GM21786 (cell line): ENCODE measurements at regions not wholly inside any gene's neighbourhood (a gene's known extent, or its start where the extent isn't known, plus 50 kb on each side); places are given as distances from the start of the nearest gene placed in this dataset.
"Not testable (repeated sequence)": the region's sequence is repeated elsewhere in the genome, so short reads cannot be mapped to it uniquely, and the experiment has no call there.

Source experiments
- ATAC-seq: cut with Tn5 transposase; IDR thresholded peaks from one replicate; pipeline ENCODE4 v1.9.1; 2021; ENCODE audit not compliant: unreplicated experiment

DNA sequence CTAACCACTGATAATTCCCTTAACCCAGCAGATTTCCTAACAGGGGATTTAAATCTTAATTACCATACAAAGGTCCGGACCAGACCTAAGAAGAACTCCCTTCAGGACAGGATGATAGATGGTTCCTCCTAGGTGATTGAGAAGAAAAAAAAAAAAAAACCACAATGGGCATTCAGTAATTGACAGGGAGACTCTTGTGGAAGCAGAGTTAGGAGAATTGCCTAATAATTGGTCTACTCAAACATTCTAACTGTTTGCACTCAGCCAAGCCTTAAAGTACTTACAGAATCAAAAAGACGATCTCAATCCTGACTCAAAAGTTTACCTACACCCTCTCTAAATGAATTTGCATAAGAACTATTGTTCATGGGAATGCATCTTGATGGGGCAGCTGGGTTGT lies 844.7 kb upstream of the ACVR2A start:
- not testable (repeated sequence) for ATAC-seq

DNA sequence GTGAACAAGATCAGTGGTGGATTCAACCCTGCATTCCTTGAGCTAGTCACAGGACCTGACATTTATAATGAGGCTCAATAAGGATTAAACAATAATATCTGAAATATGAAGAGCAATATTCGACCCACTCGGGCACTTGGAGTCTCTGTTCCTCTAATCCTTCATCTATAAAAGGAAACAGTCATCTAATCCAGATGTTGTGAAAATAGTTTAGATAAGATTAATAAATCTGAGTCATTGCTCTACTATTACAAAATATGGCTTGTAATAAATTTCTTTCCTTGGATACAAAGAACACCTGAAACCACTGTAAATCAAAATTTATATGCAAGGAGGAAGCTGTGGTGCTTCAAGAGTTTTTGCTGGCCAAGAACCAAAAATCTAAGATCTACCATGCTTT lies 846.9 kb upstream of the ACVR2A start:
- ATAC-seq, result no peak

DNA sequence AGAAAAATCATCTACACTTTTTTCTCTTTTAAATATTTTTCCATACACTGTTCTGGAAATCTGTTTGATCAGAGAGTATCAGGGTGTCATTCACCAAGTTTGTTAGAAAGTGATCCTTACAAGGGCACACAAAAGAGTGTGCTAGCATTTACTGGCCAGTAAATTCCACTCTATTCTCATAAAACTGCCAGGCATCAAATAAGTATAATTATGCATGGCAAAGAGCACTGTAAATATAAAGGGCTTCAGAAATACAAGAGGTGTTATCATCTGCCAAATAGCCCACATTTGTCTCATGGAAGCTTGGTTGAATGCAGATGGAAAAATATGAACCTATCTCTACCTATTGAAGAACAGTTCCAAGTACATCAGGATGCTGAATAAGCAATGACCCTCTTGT lies 847.3 kb upstream of the ACVR2A start:
- no peak for ATAC-seq

DNA sequence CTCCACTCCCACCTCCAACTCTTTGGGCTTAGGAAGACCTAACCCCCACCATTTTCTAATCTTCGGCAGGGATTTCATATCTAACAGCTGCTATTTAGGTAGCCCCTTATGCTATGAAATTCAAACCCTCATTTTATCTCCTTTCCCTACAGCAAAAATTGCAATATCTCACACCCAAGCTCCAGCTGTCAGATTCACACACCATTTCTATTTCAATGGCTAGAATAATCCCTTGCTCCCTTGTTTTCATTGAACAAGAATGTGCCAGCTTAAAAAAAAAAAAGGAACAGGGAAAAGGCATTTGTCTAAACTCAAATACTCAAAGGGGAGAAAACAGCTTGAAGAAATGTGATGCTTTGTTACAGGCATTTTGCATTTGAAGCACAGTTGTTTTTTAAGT lies 850.6 kb upstream of the ACVR2A start:
- no peak for ATAC-seq

DNA sequence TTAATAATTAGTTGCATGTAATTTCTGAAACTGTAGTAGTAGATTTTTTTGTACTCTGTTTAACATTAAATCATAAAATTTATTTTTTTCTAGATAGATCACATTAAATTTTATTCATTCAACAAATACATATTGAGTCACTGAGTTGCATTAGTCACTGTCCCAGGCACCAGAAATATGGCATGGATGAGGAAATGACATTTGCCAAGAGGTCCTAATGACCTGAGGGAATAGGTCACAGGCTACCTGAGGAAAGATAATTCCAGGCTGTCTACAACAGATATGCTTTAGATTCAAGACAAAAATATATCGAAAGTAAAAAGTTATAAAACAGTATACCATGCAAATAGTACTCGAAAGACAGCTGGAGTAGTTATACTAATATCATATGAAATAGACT lies 852.4 kb upstream of the ACVR2A start:
- ATAC-seq, result no peak

DNA sequence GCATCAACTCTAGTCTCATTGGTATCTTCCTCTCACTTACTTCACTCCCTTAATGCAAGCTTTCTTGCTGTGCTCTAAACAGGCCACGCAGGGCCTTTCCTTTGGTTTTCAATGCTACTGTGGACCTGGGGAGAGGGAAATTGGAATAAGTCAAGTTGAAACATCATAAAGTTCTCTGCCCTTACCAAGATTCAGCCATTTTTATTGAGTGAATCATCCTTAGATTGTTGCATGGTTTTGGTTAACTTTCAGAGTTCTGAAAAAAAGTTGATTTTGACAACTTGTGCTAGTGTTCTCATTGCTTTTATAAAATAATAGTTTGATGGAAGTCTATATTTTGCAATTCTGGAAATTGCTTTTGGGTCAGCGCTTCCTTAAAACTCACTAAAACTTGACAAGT lies 852.8 kb upstream of the ACVR2A start:
- no peak for ATAC-seq

DNA sequence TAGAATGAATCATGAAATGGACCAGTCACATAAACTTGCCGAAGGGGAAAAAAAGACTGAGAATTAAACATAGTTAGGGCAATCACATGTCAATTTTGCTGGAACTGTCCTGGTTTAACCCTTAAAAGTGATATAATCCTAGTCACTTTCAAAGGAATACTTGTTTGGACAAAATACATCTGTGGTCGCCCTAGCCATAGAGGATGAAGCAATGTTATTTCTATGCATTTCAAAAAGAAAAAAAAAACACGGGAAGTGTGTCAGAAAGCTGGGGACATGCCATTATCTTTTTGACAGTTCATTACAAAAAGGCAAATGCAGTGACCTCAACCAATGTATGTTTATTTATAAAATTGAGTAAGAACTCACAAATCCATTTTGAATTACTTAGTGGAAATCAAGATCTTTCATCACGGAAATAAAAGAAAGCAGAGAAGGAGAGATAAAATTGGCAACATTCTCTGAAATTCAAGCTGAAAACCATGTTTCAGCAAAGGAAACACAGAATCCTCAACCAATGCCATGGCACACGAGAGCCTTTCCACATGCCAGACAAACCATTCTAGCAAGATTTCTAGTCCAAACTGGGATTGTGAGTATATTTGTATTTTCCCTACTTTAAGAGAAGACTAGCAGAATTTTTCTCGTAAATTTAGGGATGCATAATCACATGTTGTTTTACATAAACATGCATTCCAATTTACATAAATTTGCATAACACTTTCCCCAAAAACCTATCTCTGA lies 854.3 kb upstream of the ACVR2A start:
- no peak for ATAC-seq

DNA sequence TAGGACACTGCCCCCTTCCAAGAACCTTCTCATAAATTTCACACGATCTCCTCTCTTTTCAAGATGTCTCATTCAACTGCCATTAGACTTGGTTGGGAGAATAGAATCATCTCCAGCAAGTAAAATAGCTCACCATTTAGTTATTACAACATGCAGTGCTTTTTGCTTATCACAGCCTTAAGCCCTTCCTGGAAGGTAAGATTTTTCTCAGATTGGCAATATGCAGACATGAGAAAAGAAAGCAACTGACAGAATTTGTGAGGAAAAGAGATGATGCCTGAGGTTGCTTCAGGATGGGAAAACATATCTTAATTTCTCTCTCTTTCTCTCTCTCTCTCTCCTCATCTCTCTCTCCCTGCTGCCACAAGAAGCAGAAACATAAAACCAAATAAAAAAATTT lies 855.1 kb upstream of the ACVR2A start:
- no peak for ATAC-seq

DNA sequence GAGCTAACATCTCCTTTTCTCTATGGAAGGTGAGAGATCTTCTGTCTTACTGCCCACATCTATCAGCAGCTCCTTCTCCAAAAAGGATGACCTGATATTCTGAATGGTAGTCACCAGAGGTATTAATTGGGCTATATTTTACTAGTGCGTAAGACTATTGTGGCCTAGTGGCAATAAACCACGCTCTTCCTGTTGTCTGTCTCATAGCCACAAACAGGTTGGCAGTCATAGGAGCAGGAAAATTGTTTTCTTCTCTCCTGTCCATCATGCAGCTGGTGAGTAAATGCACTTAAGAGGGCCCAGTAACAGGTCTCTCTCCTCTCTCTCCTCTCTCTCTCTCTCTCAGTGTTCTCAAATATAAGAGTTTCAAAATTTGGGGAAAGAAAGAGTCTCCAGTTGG lies 856.8 kb upstream of the ACVR2A start:
- ATAC-seq, result no peak

DNA sequence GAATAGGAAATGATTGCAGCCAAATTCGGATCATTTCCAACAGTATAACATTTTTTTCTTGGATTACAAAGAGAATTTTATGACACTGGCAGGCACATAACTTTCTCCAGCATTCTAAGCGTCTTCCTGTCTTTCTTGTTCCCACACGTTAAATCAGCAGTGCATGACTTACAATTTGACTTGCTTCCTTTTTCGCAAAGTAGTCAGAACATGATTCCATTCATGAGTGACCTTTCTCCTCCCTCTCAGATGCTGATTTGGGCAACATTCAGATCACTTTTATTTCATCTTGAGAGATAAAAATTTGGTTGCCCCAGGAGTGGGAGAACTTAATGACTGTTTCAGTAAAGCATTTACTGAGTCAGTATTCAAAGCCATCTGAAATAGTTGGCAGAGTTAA lies 858.7 kb upstream of the ACVR2A start:
- ATAC-seq, result peak; percentile 39

DNA sequence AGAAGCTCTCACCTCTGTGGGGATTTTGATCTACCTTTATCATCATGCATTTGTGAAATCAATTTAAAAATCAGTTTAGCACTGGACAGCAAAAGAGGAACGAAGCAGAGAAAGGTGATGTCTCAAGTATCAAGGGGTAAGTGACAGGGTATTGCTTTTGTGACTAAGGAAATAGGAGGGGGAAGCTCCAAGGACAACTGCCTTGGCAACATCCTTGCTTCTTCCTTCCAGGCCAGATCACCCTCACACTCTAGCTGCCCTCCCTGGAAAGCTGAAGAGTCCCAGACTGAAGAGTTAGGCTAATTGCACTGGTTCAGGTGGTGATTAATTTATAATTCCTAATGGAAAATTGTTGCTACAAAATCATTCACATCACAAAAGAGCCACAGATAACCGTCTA lies 859.1 kb upstream of the ACVR2A start:
- no peak for ATAC-seq

DNA sequence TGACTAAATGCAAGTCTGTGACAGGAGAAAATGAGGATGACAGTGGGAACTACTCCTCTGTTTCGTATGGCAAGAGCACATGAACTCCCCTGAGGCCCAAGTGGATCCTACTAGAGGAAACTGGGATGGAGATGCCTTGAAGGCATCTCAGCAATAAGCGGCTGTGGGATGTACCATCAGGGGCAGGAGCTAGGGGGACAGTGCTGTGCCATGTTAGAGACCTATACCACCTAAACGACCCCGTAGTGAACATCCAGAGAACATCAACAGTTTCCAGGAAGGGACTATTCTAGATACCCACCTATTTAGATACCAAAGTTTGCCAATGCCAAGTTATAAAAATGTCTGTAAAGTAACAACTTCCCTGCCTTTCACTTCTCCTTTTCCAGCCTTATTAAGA lies 860.8 kb upstream of the ACVR2A start:
- no peak for ATAC-seq

DNA sequence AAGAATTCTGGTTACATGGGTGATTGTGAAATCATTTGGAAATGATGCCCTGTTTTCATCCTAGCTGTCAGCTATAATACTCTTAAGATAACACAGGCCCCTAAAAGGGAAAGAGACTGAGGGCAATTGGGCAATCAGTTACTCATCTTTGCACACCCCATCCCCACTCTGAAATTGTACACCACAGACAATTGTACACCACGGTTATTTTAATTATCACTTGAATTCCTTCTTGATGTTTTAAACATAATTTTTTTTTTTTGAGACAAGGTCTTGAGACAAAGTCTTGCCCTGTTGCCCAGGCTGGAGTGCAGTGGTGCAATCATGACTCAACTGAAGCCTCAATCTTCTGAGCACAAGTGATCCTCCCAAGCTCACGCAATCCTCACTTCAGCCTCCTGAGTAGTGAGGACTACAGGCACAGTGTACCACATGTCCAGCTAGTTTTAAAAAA lies 862.4 kb upstream of the ACVR2A start:
- ATAC-seq, result no peak

DNA sequence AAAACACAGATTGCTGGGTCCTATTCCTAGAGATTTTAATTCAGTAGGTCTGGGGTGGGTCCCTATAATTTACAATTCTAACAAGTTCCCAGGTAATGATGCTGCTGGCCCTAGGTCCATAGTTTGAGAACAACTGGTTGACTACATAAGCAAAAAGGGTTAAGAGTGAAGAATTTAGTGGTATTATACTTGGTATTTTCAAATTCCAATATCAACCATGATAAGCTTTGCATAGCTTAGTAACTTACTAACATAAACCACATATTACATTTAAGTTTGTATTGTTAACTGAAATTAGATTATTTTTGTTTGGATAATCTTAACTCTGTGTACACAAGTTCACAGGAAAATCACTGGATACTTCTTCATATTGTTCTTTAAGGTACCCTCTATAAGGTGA lies 862.9 kb upstream of the ACVR2A start:
- ATAC-seq, result no peak

DNA sequence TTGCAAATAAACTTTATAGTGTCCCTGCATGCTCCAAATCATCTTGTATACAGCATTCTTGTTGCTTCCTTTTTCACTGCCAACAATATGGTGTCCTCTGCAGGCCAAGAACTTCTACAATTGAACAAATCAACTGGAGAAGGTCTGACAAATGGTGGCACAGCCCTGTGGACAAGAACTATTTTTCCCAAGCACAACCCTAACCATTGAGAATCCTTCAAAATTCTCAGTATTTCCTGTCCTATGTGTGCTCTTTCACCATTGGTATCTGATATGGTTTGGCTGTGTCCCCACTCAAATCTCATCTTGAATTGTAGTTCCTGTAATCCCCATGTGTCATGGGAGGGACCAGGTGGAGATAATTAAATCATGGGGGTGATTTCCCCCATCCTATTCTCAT lies 865.1 kb upstream of the ACVR2A start:
- no peak for ATAC-seq

DNA sequence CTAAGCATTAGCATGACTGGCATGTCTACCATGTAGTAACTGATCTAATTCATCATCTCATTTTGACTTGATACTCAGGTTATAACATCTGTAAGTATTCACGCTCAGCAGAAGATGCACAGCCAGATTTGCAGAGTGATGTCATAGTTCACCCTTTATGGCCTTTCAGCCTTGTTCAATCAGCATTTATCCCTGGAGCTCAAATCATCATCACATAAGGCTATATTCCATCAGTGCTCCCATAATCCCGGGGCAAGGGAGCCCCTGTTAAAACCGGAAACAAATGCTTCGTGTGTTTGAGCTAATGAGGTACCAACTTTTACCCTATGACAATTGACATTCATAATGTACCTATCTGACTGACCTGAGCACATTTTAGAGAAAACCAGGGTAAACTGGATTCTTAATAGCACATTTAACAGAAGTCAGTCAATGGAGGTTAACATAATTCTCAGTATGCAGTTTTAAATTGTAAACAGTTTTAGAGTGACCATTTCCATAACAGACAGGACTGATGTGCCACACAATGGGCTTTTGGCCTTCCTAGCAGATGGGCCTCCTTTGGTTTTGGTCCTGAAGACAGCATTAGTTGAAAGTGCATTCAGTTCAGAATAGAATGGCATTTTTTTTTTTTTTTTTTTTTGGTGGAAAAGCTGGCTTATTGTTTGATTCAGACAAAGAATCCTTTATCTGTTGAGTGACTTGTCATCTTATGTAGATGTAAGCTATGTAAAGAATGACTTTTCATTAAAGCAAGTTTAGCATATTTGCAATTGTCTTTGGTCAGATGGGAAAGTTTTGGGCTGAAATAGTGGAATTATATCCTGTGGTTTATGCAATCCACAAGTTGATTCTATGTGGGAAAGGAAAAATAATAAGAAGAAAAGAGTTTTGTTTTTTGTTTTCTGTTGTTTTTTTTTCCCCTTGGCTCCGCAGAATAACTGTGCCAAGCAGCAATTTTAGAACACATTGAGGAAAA lies 866.0 kb upstream of the ACVR2A start:
- no peak for ATAC-seq

DNA sequence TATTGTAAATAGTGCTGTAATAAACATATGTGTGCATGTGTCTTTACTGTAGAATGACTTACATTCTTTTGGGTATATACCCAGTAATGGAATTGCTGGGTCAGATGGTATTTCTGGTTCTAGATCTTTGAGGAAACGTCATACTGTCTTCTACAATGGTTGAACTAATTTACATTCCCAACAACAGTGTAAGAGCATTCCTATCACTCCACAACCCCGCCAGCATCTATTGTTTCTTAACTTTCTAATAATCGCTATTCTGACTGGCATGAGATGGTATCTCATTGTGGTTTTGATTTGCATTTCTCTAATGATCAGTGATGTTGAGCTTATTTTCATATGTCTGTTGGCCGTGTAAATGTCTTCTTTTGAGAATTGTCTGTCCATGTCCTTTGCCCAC lies 873.8 kb upstream of the ACVR2A start:
- ATAC-seq, result not testable (repeated sequence)

DNA sequence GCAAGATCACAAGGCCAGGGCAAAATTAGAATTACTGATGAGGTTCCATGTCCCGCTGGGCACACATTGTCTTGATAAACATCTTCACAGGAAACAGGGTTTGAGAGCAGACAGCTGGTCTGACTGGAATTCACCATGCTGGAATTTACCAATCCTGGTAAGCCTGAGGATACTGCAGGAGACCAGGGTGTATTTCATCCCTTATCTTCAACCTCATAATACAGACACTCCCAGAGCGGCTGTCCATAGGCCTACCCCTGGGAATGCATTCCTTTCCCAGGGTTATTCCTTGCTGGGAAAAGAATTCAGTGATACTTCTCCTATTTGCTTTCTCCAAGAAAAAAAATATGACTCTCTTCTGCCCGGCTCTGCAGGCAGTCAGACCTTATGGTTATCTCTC lies 875.1 kb upstream of the ACVR2A start:
- not testable (repeated sequence) for ATAC-seq

DNA sequence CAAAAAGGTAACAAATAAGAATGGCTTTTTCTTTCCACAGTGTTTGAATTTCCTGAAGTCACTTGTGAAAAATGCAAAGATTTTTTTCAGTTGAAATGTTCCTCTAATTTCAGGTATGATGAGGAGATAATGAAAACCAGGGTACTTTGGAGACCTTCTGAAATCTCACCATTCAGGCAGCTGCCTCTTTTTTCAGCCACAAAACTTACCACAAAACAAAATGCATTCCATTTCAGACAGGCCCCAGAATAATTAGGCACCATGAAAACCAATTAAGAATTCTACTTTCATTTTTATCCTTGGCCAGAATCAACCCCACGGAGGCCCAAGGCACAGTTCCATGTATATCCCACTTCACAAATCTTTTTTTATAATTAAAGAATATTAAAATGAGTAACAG lies 880.3 kb upstream of the ACVR2A start:
- no peak for ATAC-seq

DNA sequence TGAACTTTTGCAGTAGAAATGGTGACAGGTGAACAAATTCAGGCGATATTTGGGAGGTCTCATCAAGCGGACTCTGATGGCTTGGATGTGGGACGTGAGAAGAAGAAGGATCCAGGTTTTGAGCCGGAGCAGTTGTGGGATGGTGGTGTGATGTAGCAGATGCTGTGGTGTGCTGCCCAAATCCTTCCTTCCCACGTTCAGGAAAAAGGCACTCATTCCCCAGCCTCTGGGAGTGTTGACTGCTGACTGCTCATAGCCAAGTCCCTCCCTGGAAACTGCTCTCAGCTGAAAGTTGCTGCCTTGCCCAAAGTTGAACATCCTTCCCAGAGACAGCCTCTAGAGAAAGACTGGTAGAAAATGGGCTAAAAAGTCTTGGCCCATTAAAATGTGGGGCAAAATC lies 890.3 kb upstream of the ACVR2A start:
- no peak for ATAC-seq

DNA sequence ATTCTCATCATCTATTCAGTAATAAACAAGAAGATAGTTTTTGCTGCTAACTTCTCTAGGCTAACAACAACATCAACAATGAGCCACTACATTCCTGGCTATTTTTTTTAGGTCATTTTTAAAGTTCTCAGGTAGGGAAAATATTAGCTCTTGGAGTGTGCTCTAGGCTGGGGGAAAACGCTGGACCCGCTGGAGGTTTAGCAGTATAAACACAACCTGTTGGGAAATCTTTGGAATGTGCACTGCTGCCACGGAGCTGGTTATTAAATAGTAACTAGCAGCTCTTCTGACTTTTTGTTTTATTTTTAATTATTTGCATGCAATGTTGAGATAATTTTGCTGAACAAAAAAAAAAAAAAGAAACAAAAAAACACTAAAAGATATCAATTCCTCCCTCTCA lies 892.1 kb upstream of the ACVR2A start:
- no peak for ATAC-seq

DNA sequence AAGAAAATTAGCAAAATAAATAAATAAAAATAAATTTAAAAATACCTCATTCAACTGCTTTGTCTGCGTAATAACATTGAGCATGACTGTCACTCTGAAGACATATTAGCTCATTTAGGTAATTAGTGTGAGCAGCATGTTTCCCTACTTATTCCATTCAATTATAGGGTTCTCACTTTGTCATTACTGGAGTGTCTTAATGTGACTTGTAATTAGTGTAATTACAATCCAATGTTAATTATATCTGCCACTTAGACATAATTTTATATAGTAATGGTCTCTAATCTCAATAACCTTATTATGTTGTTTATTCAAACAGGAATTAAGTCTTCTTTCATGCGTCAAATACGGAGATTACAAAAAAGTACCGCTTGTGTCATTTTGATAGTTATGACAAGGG lies 893.9 kb upstream of the ACVR2A start:
- ATAC-seq, result no peak
